Muscle of arm (tissue), 1 donor: ENCODE measurements at regions not wholly inside any gene's neighbourhood (a gene's known extent, or its start where the extent isn't known, plus 50 kb on each side); places are given as distances from the start of the nearest gene placed in this dataset.
"Not testable (repeated sequence)": the region's sequence is repeated elsewhere in the genome, so short reads cannot be mapped to it uniquely, and the experiment has no call there.

ENCODE experiments used
- DNase-seq: peaks from one replicate; pipeline ENCODE4 v3.0.0-alpha.2; 2013

- DNase-seq: not testable (repeated sequence)
Measured at GRCh38 chr11:90582999-90583398, 360.1 kb upstream of the CHORDC1 start.

GRCh38 chr11:90564531-90564930 is 341.7 kb upstream of the CHORDC1 start:
- no peak for DNase-seq

GRCh38 chr11:90558328-90558865 is 335.5 kb upstream of the CHORDC1 start:
- DNase-seq: no peak

GRCh38 chr11:90556606-90557005 is 333.8 kb upstream of the CHORDC1 start:
- no peak for DNase-seq

- DNase-seq: no peak
Measured at GRCh38 chr11:90556026-90556425, 333.2 kb upstream of the CHORDC1 start.

GRCh38 chr11:90555477-90555876 is 332.6 kb upstream of the CHORDC1 start:
- no peak for DNase-seq

GRCh38 chr11:90542092-90542491 is 319.2 kb upstream of the CHORDC1 start:
- DNase-seq: no peak

- DNase-seq: no peak
Measured at GRCh38 chr11:90536301-90536700, 313.5 kb upstream of the CHORDC1 start.

GRCh38 chr11:90532125-90532524 is 309.3 kb upstream of the CHORDC1 start:
- DNase-seq: no peak

GRCh38 chr11:90531001-90531400 is 308.2 kb upstream of the CHORDC1 start:
- no peak for DNase-seq

GRCh38 chr11:90525962-90526361 is 303.1 kb upstream of the CHORDC1 start:
- no peak for DNase-seq

- DNase-seq: no peak
Measured at GRCh38 chr11:90512846-90513245, 290.0 kb upstream of the CHORDC1 start.

- no peak for DNase-seq
Measured at GRCh38 chr11:90510839-90511238, 288.0 kb upstream of the CHORDC1 start.

- DNase-seq: no peak
Measured at GRCh38 chr11:90500922-90501568, 278.2 kb upstream of the CHORDC1 start.

GRCh38 chr11:90496722-90497121 is 273.9 kb upstream of the CHORDC1 start:
- no peak for DNase-seq

GRCh38 chr11:90493379-90493778 is 270.5 kb upstream of the CHORDC1 start:
- DNase-seq: no peak

- no peak for DNase-seq
Measured at GRCh38 chr11:90491466-90491865, 268.6 kb upstream of the CHORDC1 start.

- no peak for DNase-seq
Measured at GRCh38 chr11:90476442-90477007, 253.7 kb upstream of the CHORDC1 start.

- no peak for DNase-seq
Measured at GRCh38 chr11:90468923-90469322, 246.1 kb upstream of the CHORDC1 start.

- DNase-seq: no peak
Measured at GRCh38 chr11:90465553-90465952, 242.7 kb upstream of the CHORDC1 start.

- DNase-seq: not testable (repeated sequence)
Measured at GRCh38 chr11:90455347-90455920, 232.6 kb upstream of the CHORDC1 start.

GRCh38 chr11:90453525-90453924 is 230.7 kb upstream of the CHORDC1 start:
- no peak for DNase-seq

GRCh38 chr11:90449606-90450005 is 226.8 kb upstream of the CHORDC1 start:
- DNase-seq: no peak
